Gastroesophageal sphincter (tissue), 3 donors: ENCODE measurements at regions not wholly inside any gene's neighbourhood (a gene's known extent, or its start where the extent isn't known, plus 50 kb on each side); places are given as distances from the start of the nearest gene placed in this dataset.

Source experiments
- EP300 ChIP-seq: sonication (generic); formaldehyde crosslinking; IDR thresholded peaks from one replicate; pipeline ENCODE4 v1.6.1; 2017; ENCODE audit warnings: antibody characterized with exemption, mild to moderate bottlenecking
- POLR2A ChIP-seq, 2 donors: fragments of 450-650 bp; IDR thresholded peaks; one replicate each; pipeline ENCODE4 v1.6.1; 2017; ENCODE audit warnings: antibody characterized with exemption in 2 of 2, mild to moderate bottlenecking in 2 of 2, moderate library complexity in 1 of 2
- POLR2AphosphoS5 ChIP-seq: sonication (generic); formaldehyde crosslinking; IDR thresholded peaks from one replicate; pipeline ENCODE4 v1.6.1; 2017; ENCODE audit warnings: antibody characterized with exemption
- TF ChIP-seq, protein P1 (sequence below), 4 experiments: fragments of 200-600 bp in 2 of 4; fragments of 450-650 bp in 2 of 4; sonication (generic) in 1 of 4; IDR thresholded peaks; one replicate each; pipeline ENCODE4 v1.5.1; 2017 to 2019; ENCODE audit warnings: antibody characterized with exemption in 4 of 4, mild to moderate bottlenecking in 2 of 4, moderate library complexity in 2 of 4

DNA sequence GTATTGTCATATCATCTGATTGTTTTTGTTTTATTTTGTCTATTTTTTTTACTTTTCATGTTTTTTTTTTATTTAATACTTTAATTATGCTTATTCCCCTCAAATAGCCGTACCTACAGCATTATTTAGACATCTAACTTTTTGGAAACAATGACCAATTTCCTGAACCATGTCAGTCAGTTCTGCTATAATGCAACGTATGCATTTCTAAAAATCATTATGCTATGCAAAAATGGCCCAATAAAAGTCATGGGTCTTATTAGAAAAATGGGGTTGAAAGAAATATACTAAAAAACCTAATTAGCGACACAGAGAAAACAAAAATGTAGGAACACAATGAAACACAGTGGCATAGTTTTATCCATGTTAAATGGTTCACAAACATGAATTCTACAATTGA lies 1454.7 kb downstream of the GRIK2 start:
- TF ChIP-seq POLR2A (IDR thresholded peaks at IDR 0.05) (no peak), EP300 (no peak), POLR2AphosphoS5 (no peak)
- TF ChIP-seq, protein P1, sequence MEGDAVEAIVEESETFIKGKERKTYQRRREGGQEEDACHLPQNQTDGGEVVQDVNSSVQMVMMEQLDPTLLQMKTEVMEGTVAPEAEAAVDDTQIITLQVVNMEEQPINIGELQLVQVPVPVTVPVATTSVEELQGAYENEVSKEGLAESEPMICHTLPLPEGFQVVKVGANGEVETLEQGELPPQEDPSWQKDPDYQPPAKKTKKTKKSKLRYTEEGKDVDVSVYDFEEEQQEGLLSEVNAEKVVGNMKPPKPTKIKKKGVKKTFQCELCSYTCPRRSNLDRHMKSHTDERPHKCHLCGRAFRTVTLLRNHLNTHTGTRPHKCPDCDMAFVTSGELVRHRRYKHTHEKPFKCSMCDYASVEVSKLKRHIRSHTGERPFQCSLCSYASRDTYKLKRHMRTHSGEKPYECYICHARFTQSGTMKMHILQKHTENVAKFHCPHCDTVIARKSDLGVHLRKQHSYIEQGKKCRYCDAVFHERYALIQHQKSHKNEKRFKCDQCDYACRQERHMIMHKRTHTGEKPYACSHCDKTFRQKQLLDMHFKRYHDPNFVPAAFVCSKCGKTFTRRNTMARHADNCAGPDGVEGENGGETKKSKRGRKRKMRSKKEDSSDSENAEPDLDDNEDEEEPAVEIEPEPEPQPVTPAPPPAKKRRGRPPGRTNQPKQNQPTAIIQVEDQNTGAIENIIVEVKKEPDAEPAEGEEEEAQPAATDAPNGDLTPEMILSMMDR (IDR thresholded peaks at IDR 0.05): no peak
